GM23338 (cell line): ENCODE measurements at regions not wholly inside any gene's neighbourhood (a gene's known extent, or its start where the extent isn't known, plus 50 kb on each side); places are given as distances from the start of the nearest gene placed in this dataset.

Source experiments
- EZH2 ChIP-seq: fragments of 200-600 bp; sonication (generic); IDR thresholded peaks from one replicate; pipeline ENCODE4 v1.8.0; 2017; ENCODE audit warnings: antibody characterized with exemption, mild to moderate bottlenecking, low read depth; ENCODE audit not compliant: unreplicated experiment
- EZH2phosphoT487 ChIP-seq: fragments of 200-600 bp; sonication (generic); IDR thresholded peaks from one replicate; pipeline ENCODE4 v1.8.1; 2018; ENCODE audit warnings: antibody characterized with exemption; ENCODE audit not compliant: unreplicated experiment
- POLR2AphosphoS5 ChIP-seq: IDR thresholded peaks from 2 replicates; pipeline ENCODE4 v1.6.1; 2016; ENCODE audit warnings: antibody characterized with exemption, low read depth
- TF ChIP-seq, protein P1 (sequence below), 2 experiments: fragments of 200-600 bp in 1 of 2; sonication (generic) in 1 of 2; conservative IDR thresholded peaks; 2 replicates each; pipeline versions ENCODE4 v1.5.1 to v1.6.1; 2016 to 2017; ENCODE audit warnings: antibody characterized with exemption in 2 of 2, low read depth in 2 of 2, mild to moderate bottlenecking in 2 of 2, moderate library complexity in 1 of 2
- TF ChIP-seq, protein P2 (sequence below): IDR thresholded peaks from one replicate; pipeline ENCODE4 v1.6.1; 2018; ENCODE audit warnings: antibody characterized with exemption; ENCODE audit not compliant: unreplicated experiment

DNA sequence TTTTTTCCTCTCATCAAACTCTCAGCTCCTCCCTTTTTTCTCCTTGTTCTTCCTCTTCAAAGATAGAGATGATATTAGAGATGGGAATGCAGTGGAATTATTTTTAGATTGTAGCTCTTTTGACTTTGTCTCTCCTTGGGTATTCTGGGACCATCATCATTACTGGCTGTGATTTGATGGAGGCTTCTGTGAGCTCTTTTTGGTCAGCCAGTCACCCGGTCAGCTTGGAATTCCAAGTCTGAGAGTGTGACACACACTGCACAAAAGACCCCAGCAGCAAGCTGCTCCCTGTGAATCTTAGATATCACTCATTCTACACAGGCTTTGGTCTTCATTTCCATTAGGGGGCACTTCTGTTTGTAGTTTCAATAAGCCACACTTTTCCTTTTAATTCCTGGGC is 51.6 kb upstream of the NEK7 start:
- TF ChIP-seq EZH2 (no peak), POLR2AphosphoS5 (no peak), EZH2phosphoT487 (no peak)
- TF ChIP-seq, protein P1, sequence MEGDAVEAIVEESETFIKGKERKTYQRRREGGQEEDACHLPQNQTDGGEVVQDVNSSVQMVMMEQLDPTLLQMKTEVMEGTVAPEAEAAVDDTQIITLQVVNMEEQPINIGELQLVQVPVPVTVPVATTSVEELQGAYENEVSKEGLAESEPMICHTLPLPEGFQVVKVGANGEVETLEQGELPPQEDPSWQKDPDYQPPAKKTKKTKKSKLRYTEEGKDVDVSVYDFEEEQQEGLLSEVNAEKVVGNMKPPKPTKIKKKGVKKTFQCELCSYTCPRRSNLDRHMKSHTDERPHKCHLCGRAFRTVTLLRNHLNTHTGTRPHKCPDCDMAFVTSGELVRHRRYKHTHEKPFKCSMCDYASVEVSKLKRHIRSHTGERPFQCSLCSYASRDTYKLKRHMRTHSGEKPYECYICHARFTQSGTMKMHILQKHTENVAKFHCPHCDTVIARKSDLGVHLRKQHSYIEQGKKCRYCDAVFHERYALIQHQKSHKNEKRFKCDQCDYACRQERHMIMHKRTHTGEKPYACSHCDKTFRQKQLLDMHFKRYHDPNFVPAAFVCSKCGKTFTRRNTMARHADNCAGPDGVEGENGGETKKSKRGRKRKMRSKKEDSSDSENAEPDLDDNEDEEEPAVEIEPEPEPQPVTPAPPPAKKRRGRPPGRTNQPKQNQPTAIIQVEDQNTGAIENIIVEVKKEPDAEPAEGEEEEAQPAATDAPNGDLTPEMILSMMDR (conservative IDR thresholded peaks at IDR 0.05; ENCODE audit: low read depth in 2 of 2) = no peak
- TF ChIP-seq, protein P2, sequence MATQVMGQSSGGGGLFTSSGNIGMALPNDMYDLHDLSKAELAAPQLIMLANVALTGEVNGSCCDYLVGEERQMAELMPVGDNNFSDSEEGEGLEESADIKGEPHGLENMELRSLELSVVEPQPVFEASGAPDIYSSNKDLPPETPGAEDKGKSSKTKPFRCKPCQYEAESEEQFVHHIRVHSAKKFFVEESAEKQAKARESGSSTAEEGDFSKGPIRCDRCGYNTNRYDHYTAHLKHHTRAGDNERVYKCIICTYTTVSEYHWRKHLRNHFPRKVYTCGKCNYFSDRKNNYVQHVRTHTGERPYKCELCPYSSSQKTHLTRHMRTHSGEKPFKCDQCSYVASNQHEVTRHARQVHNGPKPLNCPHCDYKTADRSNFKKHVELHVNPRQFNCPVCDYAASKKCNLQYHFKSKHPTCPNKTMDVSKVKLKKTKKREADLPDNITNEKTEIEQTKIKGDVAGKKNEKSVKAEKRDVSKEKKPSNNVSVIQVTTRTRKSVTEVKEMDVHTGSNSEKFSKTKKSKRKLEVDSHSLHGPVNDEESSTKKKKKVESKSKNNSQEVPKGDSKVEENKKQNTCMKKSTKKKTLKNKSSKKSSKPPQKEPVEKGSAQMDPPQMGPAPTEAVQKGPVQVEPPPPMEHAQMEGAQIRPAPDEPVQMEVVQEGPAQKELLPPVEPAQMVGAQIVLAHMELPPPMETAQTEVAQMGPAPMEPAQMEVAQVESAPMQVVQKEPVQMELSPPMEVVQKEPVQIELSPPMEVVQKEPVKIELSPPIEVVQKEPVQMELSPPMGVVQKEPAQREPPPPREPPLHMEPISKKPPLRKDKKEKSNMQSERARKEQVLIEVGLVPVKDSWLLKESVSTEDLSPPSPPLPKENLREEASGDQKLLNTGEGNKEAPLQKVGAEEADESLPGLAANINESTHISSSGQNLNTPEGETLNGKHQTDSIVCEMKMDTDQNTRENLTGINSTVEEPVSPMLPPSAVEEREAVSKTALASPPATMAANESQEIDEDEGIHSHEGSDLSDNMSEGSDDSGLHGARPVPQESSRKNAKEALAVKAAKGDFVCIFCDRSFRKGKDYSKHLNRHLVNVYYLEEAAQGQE = no peak
